Fibroblast of mammary gland (primary cell): ENCODE measurements at regions not wholly inside any gene's neighbourhood (a gene's known extent, or its start where the extent isn't known, plus 50 kb on each side); places are given as distances from the start of the nearest gene placed in this dataset.

Experiments
- DNase-seq: peaks from one replicate; pipeline ENCODE4 v3.0.0-alpha.2; 2010; ENCODE audit warnings: low read depth
- H3K4me3 ChIP-seq: 2 replicates; pipeline ENCODE4 v1.5.1; 2011; ENCODE audit warnings: low read depth, mild to moderate bottlenecking, low read length, moderate library complexity; ENCODE audit not compliant: control insufficient read depth
- TF ChIP-seq, protein P1 (sequence below): conservative IDR thresholded peaks from 2 replicates; pipeline ENCODE4 v1.5.1; 2011; ENCODE audit warnings: low read depth, low read length, inconsistent platforms; ENCODE audit not compliant: control insufficient read depth, insufficient read depth

- H3K4me3 ChIP-seq, result no peak overlapping the region
- TF ChIP-seq, protein P1, sequence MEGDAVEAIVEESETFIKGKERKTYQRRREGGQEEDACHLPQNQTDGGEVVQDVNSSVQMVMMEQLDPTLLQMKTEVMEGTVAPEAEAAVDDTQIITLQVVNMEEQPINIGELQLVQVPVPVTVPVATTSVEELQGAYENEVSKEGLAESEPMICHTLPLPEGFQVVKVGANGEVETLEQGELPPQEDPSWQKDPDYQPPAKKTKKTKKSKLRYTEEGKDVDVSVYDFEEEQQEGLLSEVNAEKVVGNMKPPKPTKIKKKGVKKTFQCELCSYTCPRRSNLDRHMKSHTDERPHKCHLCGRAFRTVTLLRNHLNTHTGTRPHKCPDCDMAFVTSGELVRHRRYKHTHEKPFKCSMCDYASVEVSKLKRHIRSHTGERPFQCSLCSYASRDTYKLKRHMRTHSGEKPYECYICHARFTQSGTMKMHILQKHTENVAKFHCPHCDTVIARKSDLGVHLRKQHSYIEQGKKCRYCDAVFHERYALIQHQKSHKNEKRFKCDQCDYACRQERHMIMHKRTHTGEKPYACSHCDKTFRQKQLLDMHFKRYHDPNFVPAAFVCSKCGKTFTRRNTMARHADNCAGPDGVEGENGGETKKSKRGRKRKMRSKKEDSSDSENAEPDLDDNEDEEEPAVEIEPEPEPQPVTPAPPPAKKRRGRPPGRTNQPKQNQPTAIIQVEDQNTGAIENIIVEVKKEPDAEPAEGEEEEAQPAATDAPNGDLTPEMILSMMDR, result no peak
- DNase-seq, result no peak
Observed at GRCh38 chr1:98458511-98459485, 202.7 kb upstream of the SNX7 start.

DNA sequence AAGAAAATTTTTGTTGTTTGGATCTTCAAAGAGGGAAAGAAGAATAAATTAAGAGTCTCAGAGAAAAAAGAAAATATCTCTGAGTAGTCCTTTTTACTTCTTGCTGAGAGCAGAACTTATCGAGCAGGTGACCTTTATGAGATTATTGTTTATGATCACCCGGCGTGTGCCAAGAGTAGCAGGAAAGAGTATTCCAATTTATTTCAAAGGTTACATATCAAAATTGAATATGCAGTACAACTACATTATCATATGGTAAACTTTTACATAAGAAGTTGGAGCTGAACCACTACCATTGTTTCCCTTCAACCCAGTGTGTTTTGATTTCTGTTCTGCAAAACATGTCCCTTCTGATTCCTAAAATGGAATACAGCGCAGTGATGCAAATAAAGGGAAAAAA lies 204.3 kb upstream of the SNX7 start:
- no peak overlapping the region for H3K4me3 ChIP-seq
- TF ChIP-seq, protein P1, result no peak
- no peak for DNase-seq

GRCh38 chr1:98454666-98455065 lies 206.9 kb upstream of the SNX7 start:
- no peak for DNase-seq
- H3K4me3 ChIP-seq, result no peak overlapping the region
- TF ChIP-seq, protein P1, result no peak

GRCh38 chr1:98453066-98453465 lies 208.5 kb upstream of the SNX7 start:
- DNase-seq, result no peak
- TF ChIP-seq, protein P1, result no peak
- no peak overlapping the region for H3K4me3 ChIP-seq

- H3K4me3 ChIP-seq, result no peak overlapping the region
- TF ChIP-seq, protein P1, result no peak
- DNase-seq, result no peak
Observed at GRCh38 chr1:98452162-98452561, 209.4 kb upstream of the SNX7 start.

- H3K4me3 ChIP-seq, result no peak overlapping the region
- no peak for DNase-seq
- TF ChIP-seq, protein P1, result no peak
Observed at GRCh38 chr1:98441281-98441680, 220.2 kb upstream of the SNX7 start.
